B cell (primary cell): ENCODE measurements at regions not wholly inside any gene's neighbourhood (a gene's known extent, or its start where the extent isn't known, plus 50 kb on each side); places are given as distances from the start of the nearest gene placed in this dataset.
"Not testable (repeated sequence)": the region's sequence is repeated elsewhere in the genome, so short reads cannot be mapped to it uniquely, and the experiment has no call there.

Source experiments
- ATAC-seq: fragments of 200-7000 bp; cut with Tn5 transposase; one replicate; pipeline ENCODE4 v1.10.0; 2021; ENCODE audit warnings: low read depth, mild to moderate bottlenecking, moderate number of reproducible peaks, moderate library complexity
- CTCF ChIA-PET: fragments of 350-600 bp; sonication (Branson Sonifier 250); formaldehyde crosslinking; loops from one replicate; lab custom pipeline; 2021; ENCODE audit warnings: antibody characterized with exemption, inconsistent platforms; lab: Charles Lee
- POLR2A ChIA-PET: fragments of 350-600 bp; sonication (Branson Sonifier 250); formaldehyde crosslinking; loops from one replicate; lab custom pipeline; 2021; ENCODE audit warnings: antibody characterized with exemption; lab: Charles Lee
- DNase-seq: peaks from one replicate; pipeline ENCODE4 v3.0.0; 2013
- H2AFZ ChIP-seq: 2 replicates; pipeline ENCODE4 v1.6.1; 2012; ENCODE audit warnings: mild to moderate bottlenecking, low read depth, low read length; ENCODE audit not compliant: insufficient read depth, poor library complexity, severe bottlenecking
- H3K27ac ChIP-seq, 2 donors: 1 replicate in 1 of 2; 2 replicates in 1 of 2; pipeline ENCODE4 v1.5.1; 2012 to 2013; ENCODE audit warnings: low read length in 2 of 2, mild to moderate bottlenecking in 2 of 2, moderate library complexity in 1 of 2
- H3K27me3 ChIP-seq, 4 experiments: fragments of 200-600 bp in 1 of 4; sonication (generic) in 1 of 4; replicated peaks in 1 of 4; 1 replicate in 2 of 4; 2 replicates in 2 of 4; pipeline versions ENCODE4 v1.6.1 to v1.7.0; 2013 to 2016; ENCODE audit warnings: low read length in 3 of 4, mild to moderate bottlenecking in 2 of 4, mixed read lengths in 1 of 4, moderate library complexity in 1 of 4; ENCODE audit not compliant: insufficient read depth in 4 of 4, control insufficient read depth in 3 of 4; ENCODE audit errors: control extremely low read depth in 1 of 4
- H3K36me3 ChIP-seq, 2 experiments: replicated peaks in 1 of 2; 1 replicate in 1 of 2; 2 replicates in 1 of 2; pipeline versions ENCODE4 v1.6.1 to v1.7.1; 2013; ENCODE audit warnings: low read length in 1 of 2; ENCODE audit not compliant: insufficient read depth in 2 of 2, control insufficient read depth in 1 of 2; ENCODE audit errors: control extremely low read depth in 1 of 2, extremely low read depth in 1 of 2
- H3K4me1 ChIP-seq, 2 donors: fragments of 200-600 bp in 1 of 2; sonication (generic) in 1 of 2; 1 replicate in 1 of 2; 2 replicates in 1 of 2; pipeline versions ENCODE4 v1.5.1 to v1.6.1; 2013 to 2017; ENCODE audit warnings: low read length in 2 of 2; ENCODE audit not compliant: control insufficient read depth in 2 of 2, insufficient read depth in 2 of 2
- H3K4me2 ChIP-seq: replicated peaks from 2 replicates; pipeline ENCODE3; 2012; ENCODE audit warnings: mild to moderate bottlenecking, low read depth, low read length; ENCODE audit not compliant: poor library complexity, severe bottlenecking
- H3K4me3 ChIP-seq, 5 experiments: fragments of 200-600 bp in 1 of 5; sonication (generic) in 1 of 5; 1 replicate in 3 of 5; 2 replicates in 2 of 5; pipeline versions ENCODE4 v1.5.1 to v1.7.0; 2011 to 2016; ENCODE audit warnings: low read length in 4 of 5, mild to moderate bottlenecking in 4 of 5, low read depth in 2 of 5, control low read depth in 1 of 5, moderate library complexity in 1 of 5; ENCODE audit not compliant: insufficient read depth in 1 of 5; ENCODE audit errors: control extremely low read depth in 1 of 5, extremely low read depth in 1 of 5
- H3K79me2 ChIP-seq: fragments of 200-600 bp; sonication (generic); one replicate; pipeline ENCODE4 v1.6.0; 2016; ENCODE audit warnings: low read length; ENCODE audit not compliant: control insufficient read depth, insufficient read depth
- H3K9ac ChIP-seq: fragments of 200-600 bp; sonication (generic); 2 replicates; pipeline ENCODE4 v1.6.1; 2017; ENCODE audit warnings: mild to moderate bottlenecking, low read length, moderate library complexity
- H3K9me3 ChIP-seq, 3 donors: one replicate each; pipeline versions ENCODE4 v1.6.1 to v1.7.1; 2013; ENCODE audit warnings: low read length in 2 of 3; ENCODE audit not compliant: control insufficient read depth in 2 of 3, insufficient read depth in 1 of 3; ENCODE audit errors: control extremely low read depth in 1 of 3
- H4K20me1 ChIP-seq: 2 replicates; pipeline ENCODE4 v1.6.0; 2012; ENCODE audit warnings: mild to moderate bottlenecking, low read length; ENCODE audit not compliant: insufficient read depth, control insufficient read depth, poor library complexity, severe bottlenecking
- H3K27ac Mint-ChIP-seq: one replicate; pipeline ENCODE4 v1.8.0; 2021; ENCODE audit warnings: mixed read lengths
- H3K27me3 Mint-ChIP-seq: one replicate; pipeline ENCODE4 v1.8.0; 2021; ENCODE audit warnings: mixed read lengths
- H3K4me1 Mint-ChIP-seq: one replicate; pipeline ENCODE4 v1.8.0; 2021; ENCODE audit warnings: mixed read lengths
- H3K4me3 Mint-ChIP-seq: one replicate; pipeline ENCODE4 v1.8.0; 2021; ENCODE audit warnings: mixed read lengths
- H3K9me3 Mint-ChIP-seq: one replicate; pipeline ENCODE4 v1.8.0; 2022; ENCODE audit warnings: mixed read lengths; ENCODE audit not compliant: insufficient read depth
- WGBS: methylation state at CpG from one replicate; pipeline ENCODE4 v1.1.5; 2013; ENCODE audit warnings: missing lambda C conversion rate; ENCODE audit not compliant: insufficient coverage; 5-methylcytosine and 5-hydroxymethylcytosine counted together
- intact Hi-C: fragments of 100-400 bp; cut with micrococcal nuclease; formaldehyde crosslinking; loops from one replicate; pipeline ENCODE4 v1.10.0; 2022

GRCh38 chr7:75261660-75262059, 133.8 kb upstream of the TRIM73 start:
- H3K79me2 ChIP-seq, H3K4me3 Mint-ChIP-seq, H4K20me1 ChIP-seq, H3K4me1 Mint-ChIP-seq, H3K27ac ChIP-seq, H3K9ac ChIP-seq, intact Hi-C loops, H3K4me3 ChIP-seq, H3K4me1 ChIP-seq, DNase-seq, H3K4me2 ChIP-seq, H2AFZ ChIP-seq, H3K9me3 Mint-ChIP-seq, H3K27ac Mint-ChIP-seq, ATAC-seq, CTCF ChIA-PET, POLR2A ChIA-PET, H3K27me3 ChIP-seq, H3K9me3 ChIP-seq, H3K36me3 ChIP-seq, H3K27me3 Mint-ChIP-seq: not testable (repeated sequence)
- no CpG with 5 or more reads among the region's 2 CpGs for WGBS

GRCh38 chr7:75268158-75268557, 127.3 kb upstream of the TRIM73 start:
- POLR2A ChIA-PET, H3K9me3 Mint-ChIP-seq, H3K4me2 ChIP-seq, H3K27me3 Mint-ChIP-seq, H3K9me3 ChIP-seq, H3K4me1 ChIP-seq, H3K79me2 ChIP-seq, H3K4me3 Mint-ChIP-seq, DNase-seq, ATAC-seq, H3K36me3 ChIP-seq, H4K20me1 ChIP-seq, H2AFZ ChIP-seq, intact Hi-C loops, H3K4me1 Mint-ChIP-seq, CTCF ChIA-PET, H3K27ac Mint-ChIP-seq, H3K9ac ChIP-seq, H3K27ac ChIP-seq, H3K4me3 ChIP-seq, H3K27me3 ChIP-seq: not testable (repeated sequence)
- no CpG with 5 or more reads among the region's 1 CpG for WGBS

GRCh38 chr7:75269159-75269558, 126.3 kb upstream of the TRIM73 start:
- intact Hi-C loops, H3K4me1 ChIP-seq, H3K9me3 ChIP-seq, H3K79me2 ChIP-seq, H3K27ac Mint-ChIP-seq, H3K27ac ChIP-seq, H3K27me3 ChIP-seq, CTCF ChIA-PET, H3K27me3 Mint-ChIP-seq, H3K9ac ChIP-seq, POLR2A ChIA-PET, H2AFZ ChIP-seq, H3K36me3 ChIP-seq, H3K4me1 Mint-ChIP-seq, H3K4me3 ChIP-seq, DNase-seq, H3K9me3 Mint-ChIP-seq, H3K4me2 ChIP-seq, H4K20me1 ChIP-seq, H3K4me3 Mint-ChIP-seq: not testable (repeated sequence)
- WGBS, result no CpG with 5 or more reads among the region's 2 CpGs
- ATAC-seq, result peak; percentile 31

DNA sequence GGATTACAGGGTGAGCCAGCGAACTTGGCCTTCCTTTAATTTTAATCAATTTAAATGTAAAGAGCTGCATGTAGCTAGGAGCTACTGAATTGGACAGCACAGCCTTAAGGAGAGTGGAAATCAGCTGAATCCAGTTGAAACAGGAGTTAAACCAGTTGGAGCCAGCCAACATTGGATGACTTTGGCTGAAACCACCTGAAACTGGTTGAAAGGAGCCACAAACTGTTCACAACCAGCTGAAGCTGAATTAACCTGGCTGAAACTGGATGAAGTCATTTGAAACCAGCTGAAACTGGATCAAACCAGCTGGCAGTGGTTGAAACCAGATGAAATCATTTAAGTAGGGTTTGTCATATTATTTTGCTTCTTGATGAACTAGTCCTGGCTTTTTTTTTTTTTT, 121.3 kb upstream of the TRIM73 start:
- H3K4me1 ChIP-seq, H4K20me1 ChIP-seq, ATAC-seq, DNase-seq, H3K4me1 Mint-ChIP-seq, H2AFZ ChIP-seq, H3K27ac ChIP-seq, intact Hi-C loops, H3K36me3 ChIP-seq, H3K4me3 Mint-ChIP-seq, H3K27me3 Mint-ChIP-seq, H3K9me3 Mint-ChIP-seq, H3K27me3 ChIP-seq, CTCF ChIA-PET, H3K79me2 ChIP-seq, H3K4me2 ChIP-seq, H3K27ac Mint-ChIP-seq, H3K9me3 ChIP-seq, POLR2A ChIA-PET, H3K9ac ChIP-seq, H3K4me3 ChIP-seq: not testable (repeated sequence)
- WGBS, result no CpG with 5 or more reads among the region's 1 CpG
